Vagina (tissue), 2 donors: ENCODE measurements at regions not wholly inside any gene's neighbourhood (a gene's known extent, or its start where the extent isn't known, plus 50 kb on each side); places are given as distances from the start of the nearest gene placed in this dataset.
A peak's percentile ranks its signal among the peaks of the same experiment; 100 is the strongest.
"Not testable (repeated sequence)": the region's sequence is repeated elsewhere in the genome, so short reads cannot be mapped to it uniquely, and the experiment has no call there.

ENCODE experiments used
- DNase-seq, 2 donors: peaks; one replicate each; pipeline ENCODE4 v3.0.0-alpha.2; 2017; ENCODE audit errors: extremely low spot score in 2 of 2
- H3K27ac ChIP-seq: fragments of 200-600 bp; sonication (generic); one replicate; pipeline ENCODE4 v1.5.1; 2019
- H3K27me3 ChIP-seq: fragments of 200-600 bp; sonication (generic); one replicate; pipeline ENCODE4 v1.5.1; 2019
- H3K36me3 ChIP-seq, 2 donors: fragments of 200-600 bp; sonication (generic); one replicate each; pipeline ENCODE4 v1.5.1; 2017 to 2019
- H3K4me1 ChIP-seq: fragments of 200-600 bp; sonication (generic); one replicate; pipeline ENCODE4 v1.5.1; 2019
- H3K4me3 ChIP-seq, 2 donors: fragments of 200-600 bp; sonication (generic); 1 replicate in 1 of 2; 2 replicates in 1 of 2; pipeline ENCODE4 v1.5.1; 2016 to 2019
- H3K9me3 ChIP-seq: fragments of 200-600 bp; sonication (generic); one replicate; pipeline ENCODE4 v1.5.1; 2019
- CTCF ChIP-seq, 3 experiments: fragments of 450-650 bp in 2 of 3; fragments of 200-600 bp in 1 of 3; sonication (generic) in 1 of 3; IDR thresholded peaks; one replicate each; pipeline ENCODE4 v1.5.1; 2017 to 2019; ENCODE audit warnings: antibody characterized with exemption in 3 of 3, mild to moderate bottlenecking in 2 of 3, moderate library complexity in 2 of 3
- POLR2A ChIP-seq, 2 donors: fragments of 450-650 bp; IDR thresholded peaks; one replicate each; pipeline ENCODE4 v1.6.1; 2017; ENCODE audit warnings: antibody characterized with exemption in 2 of 2, mild to moderate bottlenecking in 2 of 2, moderate library complexity in 2 of 2
- POLR2AphosphoS5 ChIP-seq, 2 donors: sonication (generic); formaldehyde crosslinking; IDR thresholded peaks; one replicate each; pipeline ENCODE4 v1.9.0; 2017; ENCODE audit warnings: antibody characterized with exemption in 2 of 2, mild to moderate bottlenecking in 2 of 2, low read depth in 1 of 2; ENCODE audit not compliant: insufficient read depth in 1 of 2
- intact Hi-C: fragments of 100-400 bp; cut with DNase I; formaldehyde crosslinking; loops from one replicate; pipeline ENCODE4 v1.15.1; 2023

GRCh38 chrX:55151199-55151598 lies 62.4 kb downstream of the PAGE2 start:
- Histone ChIP-seq H3K4me1 (no peaks in the 10 kb centered on the region), H3K27ac (no peak overlapping the region), H3K4me3 (no peak overlapping the region), H3K9me3 (no peaks in the 10 kb centered on the region), H3K27me3 (no peaks in the 10 kb centered on the region), H3K36me3 (no peaks in the 10 kb centered on the region)
- TF ChIP-seq CTCF (IDR thresholded peaks at IDR 0.05) = no peak
- no peak for TF ChIP-seq POLR2A (IDR thresholded peaks at IDR 0.05)
- no peak for TF ChIP-seq POLR2AphosphoS5 (IDR thresholded peaks at IDR 0.05; ENCODE audit: insufficient read depth in 1 of 2, low read depth in 1 of 2)
- no peak for DNase-seq
- intact Hi-C loops = loop anchor here (10.0 kb wide), 1 partner anchor 146 kb away; the partner anchor contains the start of gene APEX2

- intact Hi-C loops = loop anchor here (10.0 kb wide), 1 partner anchor 155 kb away; the partner anchor contains the start of gene APEX2
- H3K27ac ChIP-seq = no peak overlapping the region
- TF ChIP-seq POLR2AphosphoS5 (IDR thresholded peaks at IDR 0.05; ENCODE audit: insufficient read depth in 1 of 2, low read depth in 1 of 2) (no peak), CTCF (IDR thresholded peaks at IDR 0.05) (no peak), POLR2A (IDR thresholded peaks at IDR 0.05) (no peak)
- DNase-seq = no peak
- no peaks in the 10 kb centered on the region for H3K27me3 ChIP-seq
- peaks cover 4% of the 10 kb centered on the region for H3K4me1 ChIP-seq
- no peaks in the 10 kb centered on the region for H3K9me3 ChIP-seq
- no peaks in the 10 kb centered on the region for H3K36me3 ChIP-seq
- H3K4me3 ChIP-seq = no peak overlapping the region
Observed at GRCh38 chrX:55159551-55159950, 60.6 kb upstream of the PAGE5 start.

DNA sequence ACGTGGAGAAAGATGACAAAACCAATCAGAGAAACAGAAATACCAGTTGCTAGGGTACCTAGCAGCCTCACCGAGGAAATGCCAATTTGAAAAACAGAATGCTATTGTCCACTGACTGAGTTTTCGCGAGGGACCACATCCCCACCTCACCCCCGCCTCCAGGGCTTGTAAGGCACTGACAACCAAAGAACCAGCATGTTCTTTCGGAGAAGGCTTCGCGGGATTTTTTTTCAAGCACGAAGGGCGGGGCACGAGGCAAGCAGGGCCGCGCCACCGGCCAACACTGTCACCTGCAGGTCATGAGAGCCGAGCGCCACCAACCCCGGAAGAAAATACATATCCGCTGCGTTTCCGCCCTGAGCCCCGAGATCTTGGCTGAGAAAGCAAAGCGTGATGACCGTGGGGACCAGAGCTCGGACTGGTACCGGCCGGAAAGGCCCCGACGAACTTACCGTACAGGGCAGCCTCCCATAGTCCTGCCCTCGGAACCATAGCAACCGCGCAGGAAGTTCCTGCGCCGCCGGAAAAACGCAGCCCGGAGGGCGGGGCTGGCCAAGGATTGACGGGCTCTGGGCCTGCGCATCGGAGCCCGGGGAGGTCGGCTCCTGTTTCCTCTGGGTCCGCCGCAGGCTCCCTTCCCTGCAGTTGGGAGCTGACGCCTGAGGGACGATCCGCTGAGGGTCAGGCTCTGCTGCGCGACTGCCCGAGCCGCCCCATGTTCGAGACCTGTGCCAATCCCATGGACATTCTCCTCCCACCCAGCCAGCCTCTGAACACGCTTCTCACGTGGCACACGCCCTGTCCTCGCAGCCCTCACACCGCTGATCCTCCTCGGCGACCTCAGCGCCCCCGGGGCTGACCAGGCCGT lies 59.2 kb upstream of the PAGE5 start:
- Histone ChIP-seq H3K36me3 (no peaks in the 10 kb centered on the region), H3K27me3 (no peaks in the 10 kb centered on the region), H3K9me3 (no peaks in the 10 kb centered on the region), H3K4me3 (peak overlapping the region; percentile 56 to 57), H3K27ac (peak overlapping the region; percentile 90), H3K4me1 (peaks cover 4% of the 10 kb centered on the region)
- peak in 1 of 2 donors; percentile 91 for DNase-seq
- TF ChIP-seq POLR2A (IDR thresholded peaks at IDR 0.05) (peak in 1 of 2 donors; percentile 69), POLR2AphosphoS5 (IDR thresholded peaks at IDR 0.05; ENCODE audit: insufficient read depth in 1 of 2, low read depth in 1 of 2) (peak; percentile 70 to 95), CTCF (IDR thresholded peaks at IDR 0.05) (no peak)
- intact Hi-C loops = no loop called here

DNA sequence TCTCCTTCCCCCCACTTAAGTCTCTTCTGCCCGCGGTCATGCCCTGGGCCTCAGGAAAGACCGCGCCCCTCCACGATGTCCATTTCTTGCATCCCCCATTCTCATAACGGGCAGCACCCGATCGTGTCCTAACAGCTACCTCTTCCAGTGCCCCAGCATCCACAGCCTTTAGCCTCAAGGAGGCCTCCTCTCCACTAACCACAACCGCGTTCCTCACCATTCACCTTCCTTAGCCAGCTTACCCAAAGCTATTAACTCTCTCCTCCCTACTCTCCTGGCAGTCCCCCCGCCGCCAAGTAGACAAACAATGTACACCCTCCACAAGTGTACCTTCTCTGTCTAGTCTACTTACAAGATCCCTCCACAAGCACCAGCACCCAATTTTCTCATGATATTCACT lies 58.6 kb upstream of the PAGE5 start:
- DNase-seq = no peak
- H3K27ac ChIP-seq = peak overlapping the region; percentile 90
- no peaks in the 10 kb centered on the region for H3K27me3 ChIP-seq
- intact Hi-C loops = no loop called here
- peaks cover 4% of the 10 kb centered on the region for H3K4me1 ChIP-seq
- H3K4me3 ChIP-seq = peak overlapping the region; percentile 56 to 57
- H3K9me3 ChIP-seq = no peaks in the 10 kb centered on the region
- no peak for TF ChIP-seq POLR2AphosphoS5 (IDR thresholded peaks at IDR 0.05; ENCODE audit: insufficient read depth in 1 of 2, low read depth in 1 of 2)
- no peak for TF ChIP-seq CTCF (IDR thresholded peaks at IDR 0.05)
- TF ChIP-seq POLR2A (IDR thresholded peaks at IDR 0.05) = no peak
- no peaks in the 10 kb centered on the region for H3K36me3 ChIP-seq

- H3K4me1 ChIP-seq = peaks cover 4% of the 10 kb centered on the region
- no peak overlapping the region for H3K27ac ChIP-seq
- H3K9me3 ChIP-seq = no peaks in the 10 kb centered on the region
- DNase-seq = no peak
- TF ChIP-seq POLR2A (IDR thresholded peaks at IDR 0.05) (no peak), CTCF (IDR thresholded peaks at IDR 0.05) (no peak), POLR2AphosphoS5 (IDR thresholded peaks at IDR 0.05; ENCODE audit: insufficient read depth in 1 of 2, low read depth in 1 of 2) (no peak)
- intact Hi-C loops = no loop called here
- no peaks in the 10 kb centered on the region for H3K27me3 ChIP-seq
- H3K36me3 ChIP-seq = no peaks in the 10 kb centered on the region
- H3K4me3 ChIP-seq = no peak overlapping the region
Observed at GRCh38 chrX:55163171-55163570, 57.0 kb upstream of the PAGE5 start.

GRCh38 chrX:55165026-55165425 lies 55.1 kb upstream of the PAGE5 start:
- DNase-seq, H3K4me3 ChIP-seq, H3K27me3 ChIP-seq, H3K27ac ChIP-seq, H3K4me1 ChIP-seq, H3K9me3 ChIP-seq, H3K36me3 ChIP-seq, intact Hi-C loops: not testable (repeated sequence)
